B cell (primary cell): ENCODE measurements at regions not wholly inside any gene's neighbourhood (a gene's known extent, or its start where the extent isn't known, plus 50 kb on each side); places are given as distances from the start of the nearest gene placed in this dataset.

Source experiments
- ATAC-seq: fragments of 200-7000 bp; cut with Tn5 transposase; one replicate; pipeline ENCODE4 v1.10.0; 2021; ENCODE audit warnings: low read depth, mild to moderate bottlenecking, moderate number of reproducible peaks, moderate library complexity
- CTCF ChIA-PET: fragments of 350-600 bp; sonication (Branson Sonifier 250); formaldehyde crosslinking; loops from one replicate; lab custom pipeline; 2021; ENCODE audit warnings: antibody characterized with exemption, inconsistent platforms; lab: Charles Lee
- POLR2A ChIA-PET: fragments of 350-600 bp; sonication (Branson Sonifier 250); formaldehyde crosslinking; loops from one replicate; lab custom pipeline; 2021; ENCODE audit warnings: antibody characterized with exemption; lab: Charles Lee
- DNase-seq: peaks from one replicate; pipeline ENCODE4 v3.0.0; 2013
- H2AFZ ChIP-seq: 2 replicates; pipeline ENCODE4 v1.6.1; 2012; ENCODE audit warnings: mild to moderate bottlenecking, low read depth, low read length; ENCODE audit not compliant: insufficient read depth, poor library complexity, severe bottlenecking
- H3K27ac ChIP-seq, 2 donors: 1 replicate in 1 of 2; 2 replicates in 1 of 2; pipeline ENCODE4 v1.5.1; 2012 to 2013; ENCODE audit warnings: low read length in 2 of 2, mild to moderate bottlenecking in 2 of 2, moderate library complexity in 1 of 2
- H3K27me3 ChIP-seq, 4 experiments: fragments of 200-600 bp in 1 of 4; sonication (generic) in 1 of 4; replicated peaks in 1 of 4; 1 replicate in 2 of 4; 2 replicates in 2 of 4; pipeline versions ENCODE4 v1.6.1 to v1.7.0; 2013 to 2016; ENCODE audit warnings: low read length in 3 of 4, mild to moderate bottlenecking in 2 of 4, mixed read lengths in 1 of 4, moderate library complexity in 1 of 4; ENCODE audit not compliant: insufficient read depth in 4 of 4, control insufficient read depth in 3 of 4; ENCODE audit errors: control extremely low read depth in 1 of 4
- H3K36me3 ChIP-seq, 2 experiments: replicated peaks in 1 of 2; 1 replicate in 1 of 2; 2 replicates in 1 of 2; pipeline versions ENCODE4 v1.6.1 to v1.7.1; 2013; ENCODE audit warnings: low read length in 1 of 2; ENCODE audit not compliant: insufficient read depth in 2 of 2, control insufficient read depth in 1 of 2; ENCODE audit errors: control extremely low read depth in 1 of 2, extremely low read depth in 1 of 2
- H3K4me1 ChIP-seq, 2 donors: fragments of 200-600 bp in 1 of 2; sonication (generic) in 1 of 2; 1 replicate in 1 of 2; 2 replicates in 1 of 2; pipeline versions ENCODE4 v1.5.1 to v1.6.1; 2013 to 2017; ENCODE audit warnings: low read length in 2 of 2; ENCODE audit not compliant: control insufficient read depth in 2 of 2, insufficient read depth in 2 of 2
- H3K4me2 ChIP-seq: replicated peaks from 2 replicates; pipeline ENCODE3; 2012; ENCODE audit warnings: mild to moderate bottlenecking, low read depth, low read length; ENCODE audit not compliant: poor library complexity, severe bottlenecking
- H3K4me3 ChIP-seq, 5 experiments: fragments of 200-600 bp in 1 of 5; sonication (generic) in 1 of 5; 1 replicate in 3 of 5; 2 replicates in 2 of 5; pipeline versions ENCODE4 v1.5.1 to v1.7.0; 2011 to 2016; ENCODE audit warnings: low read length in 4 of 5, mild to moderate bottlenecking in 4 of 5, low read depth in 2 of 5, control low read depth in 1 of 5, moderate library complexity in 1 of 5; ENCODE audit not compliant: insufficient read depth in 1 of 5; ENCODE audit errors: control extremely low read depth in 1 of 5, extremely low read depth in 1 of 5
- H3K79me2 ChIP-seq: fragments of 200-600 bp; sonication (generic); one replicate; pipeline ENCODE4 v1.6.0; 2016; ENCODE audit warnings: low read length; ENCODE audit not compliant: control insufficient read depth, insufficient read depth
- H3K9ac ChIP-seq: fragments of 200-600 bp; sonication (generic); 2 replicates; pipeline ENCODE4 v1.6.1; 2017; ENCODE audit warnings: mild to moderate bottlenecking, low read length, moderate library complexity
- H3K9me3 ChIP-seq, 3 donors: one replicate each; pipeline versions ENCODE4 v1.6.1 to v1.7.1; 2013; ENCODE audit warnings: low read length in 2 of 3; ENCODE audit not compliant: control insufficient read depth in 2 of 3, insufficient read depth in 1 of 3; ENCODE audit errors: control extremely low read depth in 1 of 3
- H4K20me1 ChIP-seq: 2 replicates; pipeline ENCODE4 v1.6.0; 2012; ENCODE audit warnings: mild to moderate bottlenecking, low read length; ENCODE audit not compliant: insufficient read depth, control insufficient read depth, poor library complexity, severe bottlenecking
- H3K27ac Mint-ChIP-seq: one replicate; pipeline ENCODE4 v1.8.0; 2021; ENCODE audit warnings: mixed read lengths
- H3K27me3 Mint-ChIP-seq: one replicate; pipeline ENCODE4 v1.8.0; 2021; ENCODE audit warnings: mixed read lengths
- H3K4me1 Mint-ChIP-seq: one replicate; pipeline ENCODE4 v1.8.0; 2021; ENCODE audit warnings: mixed read lengths
- H3K4me3 Mint-ChIP-seq: one replicate; pipeline ENCODE4 v1.8.0; 2021; ENCODE audit warnings: mixed read lengths
- H3K9me3 Mint-ChIP-seq: one replicate; pipeline ENCODE4 v1.8.0; 2022; ENCODE audit warnings: mixed read lengths; ENCODE audit not compliant: insufficient read depth
- CTCF ChIP-seq: fragments of 200-600 bp; IDR thresholded peaks from one replicate; pipeline ENCODE4 v1.8.0; 2022; ENCODE audit warnings: antibody characterized with exemption, mild to moderate bottlenecking
- EZH2 ChIP-seq: IDR thresholded peaks from 2 replicates; pipeline ENCODE4 v1.6.1; 2012; ENCODE audit warnings: borderline replicate concordance, low read depth, mild to moderate bottlenecking, moderate library complexity, low read length; ENCODE audit not compliant: insufficient read depth, poor library complexity, severe bottlenecking
- WGBS: methylation state at CpG from one replicate; pipeline ENCODE4 v1.1.5; 2013; ENCODE audit warnings: missing lambda C conversion rate; ENCODE audit not compliant: insufficient coverage; 5-methylcytosine and 5-hydroxymethylcytosine counted together
- intact Hi-C: fragments of 100-400 bp; cut with micrococcal nuclease; formaldehyde crosslinking; loops from one replicate; pipeline ENCODE4 v1.10.0; 2022

- Histone ChIP-seq H3K79me2 (no peaks in the 10 kb centered on the region), H3K4me2 (no peak overlapping the region), H3K4me1 (no peaks in the 10 kb centered on the region), H3K27me3 (no peaks in the 10 kb centered on the region), H3K9ac (no peak overlapping the region), H3K27ac (no peak overlapping the region), H3K36me3 (no peaks in the 10 kb centered on the region), H3K4me3 (no peak overlapping the region), H3K9me3 (peaks cover 0 to 24% (median 0%) of the 10 kb centered on the region in 3 donors), H4K20me1 (no peaks in the 10 kb centered on the region), H2AFZ (no peak overlapping the region)
- no peak overlapping the region for H3K27ac Mint-ChIP-seq
- TF ChIP-seq EZH2 (no peak), CTCF (no peak)
- intact Hi-C loops, result no loop called here
- ChIA-PET CTCF (no interaction called here), POLR2A (no interaction called here)
- DNase-seq, result no peak
- no peaks in the 10 kb centered on the region for H3K4me1 Mint-ChIP-seq
- WGBS, result 94% methylated on average over 2 of the region's 2 CpGs
- ATAC-seq, result no peak
- peaks cover 13% of the 10 kb centered on the region for H3K27me3 Mint-ChIP-seq
- peaks cover 4% of the 10 kb centered on the region for H3K9me3 Mint-ChIP-seq
- H3K4me3 Mint-ChIP-seq, result no peak overlapping the region
These were observed 88.1 kb downstream of the SCGB2B2 start for GRCh38 chr19:34588846-34589245.

GRCh38 chr19:34588249-34588648 lies 88.7 kb downstream of the SCGB2B2 start:
- no peak for TF ChIP-seq EZH2
- TF ChIP-seq CTCF, result no peak
- ChIA-PET CTCF (no interaction called here), POLR2A (no interaction called here)
- Mint-ChIP-seq H3K27me3 (peaks cover 13% of the 10 kb centered on the region), H3K4me1 (no peaks in the 10 kb centered on the region), H3K27ac (no peak overlapping the region), H3K4me3 (no peak overlapping the region), H3K9me3 (peaks cover 6% of the 10 kb centered on the region)
- WGBS, result 54% methylated on average over 8 of the region's 8 CpGs
- Histone ChIP-seq H3K27me3 (no peaks in the 10 kb centered on the region), H2AFZ (no peak overlapping the region), H3K9me3 (peaks cover 0 to 27% (median 0%) of the 10 kb centered on the region in 3 donors), H3K36me3 (no peaks in the 10 kb centered on the region), H4K20me1 (no peaks in the 10 kb centered on the region), H3K9ac (no peak overlapping the region), H3K4me2 (no peak overlapping the region), H3K4me3 (no peak overlapping the region), H3K4me1 (no peaks in the 10 kb centered on the region), H3K79me2 (no peaks in the 10 kb centered on the region), H3K27ac (no peak overlapping the region)
- no peak for DNase-seq
- no peak for ATAC-seq
- intact Hi-C loops, result no loop called here
